HepG2 (cell line): ENCODE measurements at regions not wholly inside any gene's neighbourhood (a gene's known extent, or its start where the extent isn't known, plus 50 kb on each side); places are given as distances from the start of the nearest gene placed in this dataset.

Experiments used
- ARNT ChIP-seq: fragments of 450-650 bp; IDR thresholded peaks from 2 replicates; pipeline ENCODE4 v1.6.1; 2017
- BRCA1 ChIP-seq: sonication (generic); formaldehyde crosslinking; IDR thresholded peaks from 2 replicates; pipeline ENCODE4 v1.4.0; 2020; ENCODE audit warnings: missing genetic modification reagents
- EP300 ChIP-seq, 3 experiments: sonication (generic) in 1 of 3; formaldehyde crosslinking in 1 of 3; IDR thresholded peaks; 2 replicates each; pipeline versions ENCODE4 v1.5.1 to v1.6.1; 2011 to 2020; ENCODE audit warnings: low read depth in 2 of 3, low read length in 2 of 3, borderline replicate concordance in 1 of 3, improper control_type of control experiment in 1 of 3, mild to moderate bottlenecking in 1 of 3, missing genetic modification reagents in 1 of 3, moderate library complexity in 1 of 3
- EZH2 ChIP-seq: conservative IDR thresholded peaks from 2 replicates; pipeline ENCODE4 v1.6.1; 2012; ENCODE audit warnings: mild to moderate bottlenecking, low read depth, low read length, moderate library complexity
- MYC ChIP-seq: sonication (generic); formaldehyde crosslinking; IDR thresholded peaks from 2 replicates; pipeline ENCODE4 v1.9.0; 2021; ENCODE audit warnings: missing genetic modification reagents, borderline replicate concordance
- PHF21A ChIP-seq: sonication (generic); formaldehyde crosslinking; IDR thresholded peaks from 2 replicates; pipeline ENCODE4 v1.5.0; 2020; ENCODE audit warnings: mild to moderate bottlenecking, missing genetic modification reagents
- POLR2A ChIP-seq, 2 experiments: IDR thresholded peaks; 2 replicates each; pipeline ENCODE4 v1.6.1; 2011; ENCODE audit warnings: low read depth in 2 of 2, low read length in 2 of 2, mild to moderate bottlenecking in 1 of 2, moderate library complexity in 1 of 2; ENCODE audit not compliant: insufficient read depth in 1 of 2
- TF ChIP-seq, protein P1 (sequence below): sonication (generic); formaldehyde crosslinking; conservative IDR thresholded peaks from 2 replicates; pipeline ENCODE4 v1.4.0; 2020; ENCODE audit warnings: missing genetic modification reagents
- TF ChIP-seq, protein P2 (sequence below): sonication (generic); formaldehyde crosslinking; IDR thresholded peaks from 2 replicates; pipeline ENCODE4 v1.5.0; 2020; ENCODE audit warnings: mild to moderate bottlenecking, missing genetic modification reagents, moderate library complexity
- TF ChIP-seq, protein P3 (sequence below), 2 experiments: sonication (generic) in 1 of 2; formaldehyde crosslinking in 1 of 2; IDR thresholded peaks; 2 replicates each; pipeline versions ENCODE4 v1.5.1 to v1.6.1; 2011 to 2020; ENCODE audit warnings: borderline replicate concordance in 1 of 2, low read depth in 1 of 2, low read length in 1 of 2, mild to moderate bottlenecking in 1 of 2, missing genetic modification reagents in 1 of 2, moderate library complexity in 1 of 2
- TF ChIP-seq, protein P4 (sequence below): sonication (generic); formaldehyde crosslinking; IDR thresholded peaks from 2 replicates; pipeline ENCODE4 v1.4.0; 2020; ENCODE audit warnings: missing genetic modification reagents, mild to moderate bottlenecking, borderline replicate concordance
- TF ChIP-seq, protein P5 (sequence below): sonication (generic); formaldehyde crosslinking; IDR thresholded peaks from 2 replicates; pipeline ENCODE4 v1.5.1; 2020; ENCODE audit warnings: missing genetic modification reagents, mild to moderate bottlenecking, borderline replicate concordance
- TF ChIP-seq, protein P6 (sequence below): sonication (generic); formaldehyde crosslinking; IDR thresholded peaks from 2 replicates; pipeline ENCODE4 v1.4.0; 2020; ENCODE audit warnings: missing genetic modification reagents

DNA sequence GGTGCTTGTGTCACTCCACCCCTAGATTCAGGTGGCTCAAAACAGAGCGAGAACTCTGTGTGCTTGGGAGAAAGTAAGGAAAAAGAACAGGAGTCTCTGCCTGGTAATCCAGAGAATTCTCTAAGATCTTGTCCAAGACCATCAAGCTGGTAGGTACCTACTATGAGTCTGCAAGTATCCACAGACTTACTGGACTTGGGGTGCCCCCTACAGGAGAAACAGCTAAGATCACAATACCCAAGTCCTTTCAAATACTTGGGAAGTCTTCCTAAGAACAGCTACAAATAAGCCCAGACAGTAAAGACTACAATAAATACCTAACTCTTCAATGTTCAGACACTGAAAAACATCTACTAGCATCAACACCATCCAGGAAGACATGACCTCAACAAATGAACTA is 1143.6 kb upstream of the ACVR2A start:
- TF ChIP-seq MYC (CRISPR knock-in tag) (no peak), BRCA1 (CRISPR knock-in tag) (no peak), EP300 (IDR thresholded peaks at IDR 0.05; ENCODE audit: low read depth in 2 of 2, low read length in 2 of 2) (no peak), EP300 (CRISPR knock-in tag; IDR thresholded peaks at IDR 0.05; ENCODE audit: borderline replicate concordance) (no peak), PHF21A (no peak), ARNT (no peak), POLR2A (IDR thresholded peaks at IDR 0.05; ENCODE audit: insufficient read depth in 1 of 2, low read depth in 2 of 2, low read length in 2 of 2) (no peak), EZH2 (no peak)
- TF ChIP-seq, protein P1, sequence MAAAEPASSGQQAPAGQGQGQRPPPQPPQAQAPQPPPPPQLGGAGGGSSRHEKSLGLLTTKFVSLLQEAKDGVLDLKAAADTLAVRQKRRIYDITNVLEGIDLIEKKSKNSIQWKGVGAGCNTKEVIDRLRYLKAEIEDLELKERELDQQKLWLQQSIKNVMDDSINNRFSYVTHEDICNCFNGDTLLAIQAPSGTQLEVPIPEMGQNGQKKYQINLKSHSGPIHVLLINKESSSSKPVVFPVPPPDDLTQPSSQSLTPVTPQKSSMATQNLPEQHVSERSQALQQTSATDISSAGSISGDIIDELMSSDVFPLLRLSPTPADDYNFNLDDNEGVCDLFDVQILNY = no peak
- TF ChIP-seq, protein P2, sequence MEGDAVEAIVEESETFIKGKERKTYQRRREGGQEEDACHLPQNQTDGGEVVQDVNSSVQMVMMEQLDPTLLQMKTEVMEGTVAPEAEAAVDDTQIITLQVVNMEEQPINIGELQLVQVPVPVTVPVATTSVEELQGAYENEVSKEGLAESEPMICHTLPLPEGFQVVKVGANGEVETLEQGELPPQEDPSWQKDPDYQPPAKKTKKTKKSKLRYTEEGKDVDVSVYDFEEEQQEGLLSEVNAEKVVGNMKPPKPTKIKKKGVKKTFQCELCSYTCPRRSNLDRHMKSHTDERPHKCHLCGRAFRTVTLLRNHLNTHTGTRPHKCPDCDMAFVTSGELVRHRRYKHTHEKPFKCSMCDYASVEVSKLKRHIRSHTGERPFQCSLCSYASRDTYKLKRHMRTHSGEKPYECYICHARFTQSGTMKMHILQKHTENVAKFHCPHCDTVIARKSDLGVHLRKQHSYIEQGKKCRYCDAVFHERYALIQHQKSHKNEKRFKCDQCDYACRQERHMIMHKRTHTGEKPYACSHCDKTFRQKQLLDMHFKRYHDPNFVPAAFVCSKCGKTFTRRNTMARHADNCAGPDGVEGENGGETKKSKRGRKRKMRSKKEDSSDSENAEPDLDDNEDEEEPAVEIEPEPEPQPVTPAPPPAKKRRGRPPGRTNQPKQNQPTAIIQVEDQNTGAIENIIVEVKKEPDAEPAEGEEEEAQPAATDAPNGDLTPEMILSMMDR (CRISPR knock-in tag) = no peak
- TF ChIP-seq, protein P3, sequence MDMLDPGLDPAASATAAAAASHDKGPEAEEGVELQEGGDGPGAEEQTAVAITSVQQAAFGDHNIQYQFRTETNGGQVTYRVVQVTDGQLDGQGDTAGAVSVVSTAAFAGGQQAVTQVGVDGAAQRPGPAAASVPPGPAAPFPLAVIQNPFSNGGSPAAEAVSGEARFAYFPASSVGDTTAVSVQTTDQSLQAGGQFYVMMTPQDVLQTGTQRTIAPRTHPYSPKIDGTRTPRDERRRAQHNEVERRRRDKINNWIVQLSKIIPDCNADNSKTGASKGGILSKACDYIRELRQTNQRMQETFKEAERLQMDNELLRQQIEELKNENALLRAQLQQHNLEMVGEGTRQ (IDR thresholded peaks at IDR 0.05; ENCODE audit: low read depth, low read length) = no peak
- TF ChIP-seq, protein P3 (CRISPR knock-in tag; IDR thresholded peaks at IDR 0.05; ENCODE audit: borderline replicate concordance) = no peak
- TF ChIP-seq, protein P4, sequence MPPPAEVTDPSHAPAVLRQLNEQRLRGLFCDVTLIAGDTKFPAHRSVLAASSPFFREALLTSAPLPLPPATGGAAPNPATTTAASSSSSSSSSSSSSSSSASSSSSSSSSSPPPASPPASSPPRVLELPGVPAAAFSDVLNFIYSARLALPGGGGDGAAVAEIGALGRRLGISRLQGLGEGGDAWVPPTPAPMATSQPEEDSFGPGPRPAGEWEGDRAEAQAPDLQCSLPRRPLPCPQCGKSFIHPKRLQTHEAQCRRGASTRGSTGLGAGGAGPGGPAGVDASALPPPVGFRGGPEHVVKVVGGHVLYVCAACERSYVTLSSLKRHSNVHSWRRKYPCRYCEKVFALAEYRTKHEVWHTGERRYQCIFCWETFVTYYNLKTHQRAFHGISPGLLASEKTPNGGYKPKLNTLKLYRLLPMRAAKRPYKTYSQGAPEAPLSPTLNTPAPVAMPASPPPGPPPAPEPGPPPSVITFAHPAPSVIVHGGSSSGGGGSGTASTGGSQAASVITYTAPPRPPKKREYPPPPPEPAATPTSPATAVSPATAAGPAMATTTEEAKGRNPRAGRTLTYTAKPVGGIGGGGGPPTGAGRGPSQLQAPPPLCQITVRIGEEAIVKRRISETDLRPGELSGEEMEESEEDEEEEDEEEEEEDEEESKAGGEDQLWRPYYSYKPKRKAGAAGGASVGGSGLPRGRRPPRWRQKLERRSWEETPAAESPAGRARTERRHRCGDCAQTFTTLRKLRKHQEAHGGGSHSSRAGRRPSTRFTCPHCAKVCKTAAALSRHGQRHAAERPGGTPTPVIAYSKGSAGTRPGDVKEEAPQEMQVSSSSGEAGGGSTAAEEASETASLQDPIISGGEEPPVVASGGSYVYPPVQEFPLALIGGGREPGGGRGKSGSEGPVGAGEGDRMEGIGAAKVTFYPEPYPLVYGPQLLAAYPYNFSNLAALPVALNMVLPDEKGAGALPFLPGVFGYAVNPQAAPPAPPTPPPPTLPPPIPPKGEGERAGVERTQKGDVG = no peak
- TF ChIP-seq, protein P5, sequence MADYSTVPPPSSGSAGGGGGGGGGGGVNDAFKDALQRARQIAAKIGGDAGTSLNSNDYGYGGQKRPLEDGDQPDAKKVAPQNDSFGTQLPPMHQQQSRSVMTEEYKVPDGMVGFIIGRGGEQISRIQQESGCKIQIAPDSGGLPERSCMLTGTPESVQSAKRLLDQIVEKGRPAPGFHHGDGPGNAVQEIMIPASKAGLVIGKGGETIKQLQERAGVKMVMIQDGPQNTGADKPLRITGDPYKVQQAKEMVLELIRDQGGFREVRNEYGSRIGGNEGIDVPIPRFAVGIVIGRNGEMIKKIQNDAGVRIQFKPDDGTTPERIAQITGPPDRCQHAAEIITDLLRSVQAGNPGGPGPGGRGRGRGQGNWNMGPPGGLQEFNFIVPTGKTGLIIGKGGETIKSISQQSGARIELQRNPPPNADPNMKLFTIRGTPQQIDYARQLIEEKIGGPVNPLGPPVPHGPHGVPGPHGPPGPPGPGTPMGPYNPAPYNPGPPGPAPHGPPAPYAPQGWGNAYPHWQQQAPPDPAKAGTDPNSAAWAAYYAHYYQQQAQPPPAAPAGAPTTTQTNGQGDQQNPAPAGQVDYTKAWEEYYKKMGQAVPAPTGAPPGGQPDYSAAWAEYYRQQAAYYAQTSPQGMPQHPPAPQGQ (CRISPR knock-in tag) = no peak
- TF ChIP-seq, protein P6, sequence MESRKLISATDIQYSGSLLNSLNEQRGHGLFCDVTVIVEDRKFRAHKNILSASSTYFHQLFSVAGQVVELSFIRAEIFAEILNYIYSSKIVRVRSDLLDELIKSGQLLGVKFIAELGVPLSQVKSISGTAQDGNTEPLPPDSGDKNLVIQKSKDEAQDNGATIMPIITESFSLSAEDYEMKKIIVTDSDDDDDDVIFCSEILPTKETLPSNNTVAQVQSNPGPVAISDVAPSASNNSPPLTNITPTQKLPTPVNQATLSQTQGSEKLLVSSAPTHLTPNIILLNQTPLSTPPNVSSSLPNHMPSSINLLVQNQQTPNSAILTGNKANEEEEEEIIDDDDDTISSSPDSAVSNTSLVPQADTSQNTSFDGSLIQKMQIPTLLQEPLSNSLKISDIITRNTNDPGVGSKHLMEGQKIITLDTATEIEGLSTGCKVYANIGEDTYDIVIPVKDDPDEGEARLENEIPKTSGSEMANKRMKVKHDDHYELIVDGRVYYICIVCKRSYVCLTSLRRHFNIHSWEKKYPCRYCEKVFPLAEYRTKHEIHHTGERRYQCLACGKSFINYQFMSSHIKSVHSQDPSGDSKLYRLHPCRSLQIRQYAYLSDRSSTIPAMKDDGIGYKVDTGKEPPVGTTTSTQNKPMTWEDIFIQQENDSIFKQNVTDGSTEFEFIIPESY (CRISPR knock-in tag) = no peak
